GM23248 (cell line): ENCODE measurements at regions not wholly inside any gene's neighbourhood (a gene's known extent, or its start where the extent isn't known, plus 50 kb on each side); places are given as distances from the start of the nearest gene placed in this dataset.

Source experiments
- DNase-seq: peaks from one replicate; pipeline ENCODE4 v3.0.0-alpha.2; 2015
- H2AFZ ChIP-seq: fragments of 200-600 bp; sonication (generic); 2 replicates; pipeline ENCODE4 v1.6.1; 2016; ENCODE audit warnings: antibody characterized with exemption
- H3F3A ChIP-seq: fragments of 200-600 bp; sonication (generic); 2 replicates; pipeline ENCODE4 v1.6.1; 2016; ENCODE audit warnings: mild to moderate bottlenecking, antibody characterized with exemption, mixed run types; ENCODE audit not compliant: insufficient read depth
- H3K27ac ChIP-seq: fragments of 200-600 bp; sonication (generic); 2 replicates; pipeline ENCODE4 v1.5.1; 2016; ENCODE audit warnings: mild to moderate bottlenecking
- H3K27me3 ChIP-seq: fragments of 200-600 bp; sonication (generic); replicated peaks from 2 replicates; pipeline ENCODE4 v1.6.1; 2016; ENCODE audit warnings: mild to moderate bottlenecking; ENCODE audit not compliant: insufficient read depth
- H3K36me3 ChIP-seq: fragments of 200-600 bp; sonication (generic); 2 replicates; pipeline ENCODE4 v1.6.1; 2016; ENCODE audit warnings: low read depth, mild to moderate bottlenecking
- H3K4me1 ChIP-seq: fragments of 200-600 bp; sonication (generic); 2 replicates; pipeline ENCODE4 v1.6.1; 2016; ENCODE audit warnings: mild to moderate bottlenecking; ENCODE audit not compliant: insufficient read depth
- H3K4me2 ChIP-seq: fragments of 200-600 bp; sonication (generic); one replicate; pipeline ENCODE4 v1.6.1; 2016; ENCODE audit warnings: mild to moderate bottlenecking; ENCODE audit not compliant: unreplicated experiment
- H3K4me3 ChIP-seq: fragments of 200-600 bp; sonication (generic); 2 replicates; pipeline ENCODE4 v1.5.1; 2016; ENCODE audit warnings: mild to moderate bottlenecking
- H3K79me2 ChIP-seq: fragments of 200-600 bp; sonication (generic); 2 replicates; pipeline ENCODE4 v1.6.1; 2016; ENCODE audit warnings: mild to moderate bottlenecking; ENCODE audit not compliant: insufficient read depth
- H3K9ac ChIP-seq: fragments of 200-600 bp; sonication (generic); 2 replicates; pipeline ENCODE4 v1.6.1; 2016; ENCODE audit warnings: mild to moderate bottlenecking
- H3K9me2 ChIP-seq: fragments of 200-600 bp; sonication (generic); 2 replicates; pipeline ENCODE4 v1.6.1; 2016; ENCODE audit warnings: mixed run types, mild to moderate bottlenecking, moderate library complexity; ENCODE audit not compliant: insufficient read depth
- H3K9me3 ChIP-seq: fragments of 200-600 bp; sonication (generic); one replicate; pipeline ENCODE4 v1.6.1; 2017; ENCODE audit warnings: low read depth
- H4K20me1 ChIP-seq: fragments of 200-600 bp; sonication (generic); 2 replicates; pipeline ENCODE4 v1.6.0; 2016; ENCODE audit not compliant: insufficient read depth
- EZH2 ChIP-seq: fragments of 200-600 bp; sonication (generic); IDR thresholded peaks from 2 replicates; pipeline ENCODE4 v1.6.1; 2018; ENCODE audit warnings: antibody characterized with exemption, mild to moderate bottlenecking; ENCODE audit not compliant: insufficient read depth, poor library complexity, severe bottlenecking
- EZH2phosphoT487 ChIP-seq: fragments of 200-600 bp; sonication (generic); IDR thresholded peaks from 2 replicates; pipeline ENCODE4 v1.6.1; 2018; ENCODE audit warnings: antibody characterized with exemption, moderate library complexity, mild to moderate bottlenecking, low read depth; ENCODE audit not compliant: insufficient read depth
- WGBS, 2 experiments: methylation state at CpG; one replicate each; pipeline ENCODE4 v1.1.6; 2015 to 2017; ENCODE audit warnings: low lambda C conversion rate in 2 of 2, low coverage in 1 of 2; ENCODE audit errors: missing lambda C conversion rate in 2 of 2; 5-methylcytosine and 5-hydroxymethylcytosine counted together
- in situ Hi-C: fragments of 300-500 bp; cut with MboI; formaldehyde crosslinking; loops from 2 replicates; pipeline ENCODE4 v1.15.0; 2020

DNA sequence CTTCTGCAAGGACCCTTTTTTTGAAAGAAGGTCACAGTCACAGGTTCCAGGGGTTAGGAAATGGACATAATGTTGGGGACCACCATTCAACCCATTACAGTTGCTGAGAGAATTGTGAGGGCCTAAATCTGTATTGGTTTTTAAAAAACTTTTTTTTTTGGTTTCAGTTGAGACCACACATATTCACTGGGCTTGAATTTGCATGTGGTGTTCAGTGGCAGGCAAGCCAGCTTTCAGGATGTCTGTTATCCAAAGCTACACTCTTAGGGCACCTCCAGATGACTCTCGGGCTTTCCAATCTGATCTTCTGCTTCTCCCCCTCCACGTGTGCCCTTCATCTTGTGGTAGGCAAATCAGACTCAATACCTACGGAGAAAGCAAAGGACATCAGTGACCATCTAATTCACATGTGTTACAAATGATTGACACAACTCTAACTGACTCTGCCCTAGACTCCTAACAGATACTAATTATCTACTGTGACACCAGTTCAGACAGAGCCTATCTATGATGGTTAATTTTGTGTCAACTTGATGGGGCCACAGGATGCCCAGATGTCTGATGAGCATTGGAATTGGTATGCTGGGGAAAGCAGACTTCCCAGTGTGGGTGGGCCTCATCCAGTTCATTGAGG, 93.3 kb upstream of the ELMO1 start:
- WGBS, 2 experiments: 5 to 19% methylated on average over 3 of the region's 3 CpGs
- H3K79me2 ChIP-seq: no peaks in the 10 kb centered on the region
- in situ Hi-C loops: no loop called here

DNA sequence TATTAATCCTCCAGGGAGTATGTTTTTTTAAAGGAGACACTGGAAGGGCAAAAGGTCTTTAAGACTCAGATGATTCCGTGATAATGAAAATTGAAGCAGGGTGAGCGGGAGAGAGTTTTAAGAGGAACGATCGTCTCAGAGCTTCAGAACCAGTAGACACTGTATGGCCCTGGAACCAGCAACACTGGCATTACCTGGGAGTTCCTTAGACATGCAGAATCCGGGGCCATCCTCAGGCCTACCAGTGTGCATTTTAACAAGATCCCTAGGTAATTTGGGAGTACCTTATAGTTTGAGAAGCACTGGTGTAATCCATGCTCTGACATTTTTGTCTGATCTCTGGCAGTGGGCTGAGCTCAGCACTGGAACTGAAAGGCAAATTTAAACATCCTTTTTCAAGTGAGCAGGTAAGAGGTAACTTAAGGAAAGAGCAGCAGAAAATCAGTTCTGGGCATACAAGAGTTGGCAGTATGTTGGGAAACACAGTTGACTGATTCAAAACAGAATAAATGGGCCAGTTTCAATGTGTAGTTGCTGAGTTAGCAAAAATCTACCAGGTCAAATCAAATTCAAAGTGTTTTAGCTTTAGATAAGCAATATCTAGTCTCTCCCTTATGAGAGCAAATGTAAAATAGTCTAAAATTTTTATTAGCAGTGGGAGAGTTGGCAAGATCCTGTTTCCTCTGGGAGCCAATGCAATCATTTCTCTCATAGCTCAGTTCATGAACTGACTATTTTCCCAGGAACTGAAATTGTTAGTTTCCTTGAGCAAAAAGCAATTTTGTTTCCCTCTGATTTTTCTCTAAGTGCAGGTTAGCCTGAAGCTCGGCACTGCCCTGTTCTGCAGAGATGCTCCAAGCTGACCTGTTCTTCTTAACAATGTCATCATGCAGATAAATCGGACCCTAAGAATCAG, 97.2 kb upstream of the ELMO1 start:
- Histone ChIP-seq H3F3A (no peaks in the 10 kb centered on the region), H3K79me2 (no peaks in the 10 kb centered on the region), H3K27ac (no peak overlapping the region), H3K27me3 (no peaks in the 10 kb centered on the region), H3K9ac (no peak overlapping the region), H3K4me1 (no peaks in the 10 kb centered on the region), H3K36me3 (no peaks in the 10 kb centered on the region), H2AFZ (no peak overlapping the region), H4K20me1 (no peaks in the 10 kb centered on the region), H3K9me2 (no peaks in the 10 kb centered on the region), H3K4me3 (no peak overlapping the region), H3K9me3 (no peaks in the 10 kb centered on the region), H3K4me2 (no peak overlapping the region)
- in situ Hi-C loops: no loop called here
- DNase-seq: no peak
- WGBS, 2 experiments: 32 to 40% methylated on average over 7 of the region's 7 CpGs
- no peak for TF ChIP-seq EZH2phosphoT487
- TF ChIP-seq EZH2: no peak

More for the DNA sequence above, 93.3 kb upstream of the ELMO1 start:
- no peak overlapping the region for H3K9ac ChIP-seq
- H3K9me3 ChIP-seq: no peaks in the 10 kb centered on the region
- no peak overlapping the region for H3K4me3 ChIP-seq
- H3K4me1 ChIP-seq: no peaks in the 10 kb centered on the region
- no peaks in the 10 kb centered on the region for H3K9me2 ChIP-seq
- H3K36me3 ChIP-seq: no peaks in the 10 kb centered on the region
- H3K27me3 ChIP-seq: no peaks in the 10 kb centered on the region
- H3K27ac ChIP-seq: no peak overlapping the region
- no peak overlapping the region for H3K4me2 ChIP-seq
- DNase-seq: no peak
- TF ChIP-seq EZH2: no peak
- TF ChIP-seq EZH2phosphoT487: no peak
- no peaks in the 10 kb centered on the region for H4K20me1 ChIP-seq
- H2AFZ ChIP-seq: no peak overlapping the region
- no peaks in the 10 kb centered on the region for H3F3A ChIP-seq

DNA sequence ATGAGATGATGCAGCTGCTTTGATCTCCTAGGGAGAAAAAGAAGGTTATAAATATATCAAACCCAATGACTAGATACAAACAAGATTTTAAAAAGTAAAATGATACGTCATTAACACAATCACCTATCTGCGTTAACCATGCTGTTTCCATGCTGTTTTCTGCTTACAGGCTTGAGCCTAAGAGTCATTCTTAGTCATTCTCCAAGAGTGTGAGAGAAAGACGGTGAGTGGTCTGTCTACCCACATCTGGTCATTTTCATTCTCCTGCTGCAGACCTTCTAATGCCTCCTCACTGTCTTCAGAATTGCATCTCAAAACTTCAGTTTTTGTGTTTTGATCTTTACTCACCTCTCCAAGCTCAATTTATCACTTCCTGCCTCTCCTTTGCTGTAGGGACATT, 98.0 kb upstream of the ELMO1 start:
- Histone ChIP-seq H3K27me3 (no peaks in the 10 kb centered on the region), H3K9me2 (no peaks in the 10 kb centered on the region)
- in situ Hi-C loops: no loop called here

DNA sequence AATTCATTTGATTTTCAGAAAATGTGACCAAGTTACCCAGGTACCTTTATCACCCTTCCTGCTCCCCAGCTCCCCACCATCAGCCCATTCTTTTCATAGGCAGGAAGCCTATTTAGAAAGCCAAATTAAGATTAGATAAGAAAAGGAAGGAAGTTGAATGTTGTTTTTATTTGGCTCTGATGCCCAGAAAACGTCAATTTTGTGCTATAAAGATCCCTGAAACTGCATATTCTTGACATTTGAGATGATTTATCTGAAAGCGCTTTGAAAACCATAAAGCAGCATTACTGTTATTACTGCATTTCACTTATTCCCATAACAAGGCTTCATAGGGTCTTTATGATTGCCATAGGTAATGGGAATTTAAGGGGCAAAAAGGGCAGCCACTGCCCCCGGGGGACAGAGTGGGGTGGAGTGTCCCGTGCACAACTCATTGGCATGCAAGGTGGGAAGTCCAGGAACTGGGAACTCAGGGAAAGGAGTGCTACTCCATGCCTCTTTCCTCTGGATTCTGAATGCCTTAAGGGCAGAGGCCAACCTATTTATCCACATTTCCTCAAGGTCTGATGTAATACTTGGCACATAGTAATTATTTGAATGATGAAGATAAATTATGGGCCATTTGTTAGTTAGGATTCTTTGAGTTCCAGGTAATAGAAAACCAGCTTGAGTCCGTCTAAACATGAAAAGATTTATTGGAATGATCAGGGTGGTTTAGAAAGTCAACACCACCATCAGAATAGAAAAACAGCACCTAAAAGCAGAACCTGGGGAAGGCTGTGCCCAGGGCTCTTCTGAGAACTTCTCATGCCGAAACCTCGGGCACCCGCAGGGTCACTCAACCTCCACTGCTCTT, 100.6 kb upstream of the ELMO1 start:
- Histone ChIP-seq H3K4me2 (no peak overlapping the region), H3K4me3 (no peak overlapping the region), H3K27ac (no peak overlapping the region), H3K36me3 (no peaks in the 10 kb centered on the region), H3F3A (no peaks in the 10 kb centered on the region), H3K9me2 (no peaks in the 10 kb centered on the region), H3K9ac (no peak overlapping the region), H3K4me1 (no peaks in the 10 kb centered on the region), H4K20me1 (no peaks in the 10 kb centered on the region), H3K79me2 (no peaks in the 10 kb centered on the region), H3K9me3 (no peaks in the 10 kb centered on the region), H2AFZ (no peak overlapping the region), H3K27me3 (no peaks in the 10 kb centered on the region)
- in situ Hi-C loops: no loop called here
- no peak for DNase-seq
- whole genome bisulfite sequencing, 2 experiments: 41 to 47% methylated on average over 8 of the region's 8 CpGs
- TF ChIP-seq EZH2 (no peak), EZH2phosphoT487 (no peak)

More for the DNA sequence above, 98.0 kb upstream of the ELMO1 start:
- Histone ChIP-seq H3K9me3 (no peaks in the 10 kb centered on the region), H3K9ac (no peak overlapping the region), H2AFZ (no peak overlapping the region), H3K4me2 (no peak overlapping the region), H3K36me3 (no peaks in the 10 kb centered on the region), H3F3A (no peaks in the 10 kb centered on the region), H3K27ac (no peak overlapping the region), H3K4me1 (no peaks in the 10 kb centered on the region), H4K20me1 (no peaks in the 10 kb centered on the region), H3K79me2 (no peaks in the 10 kb centered on the region), H3K4me3 (no peak overlapping the region)
- 40 to 51% methylated on average over 3 of the region's 3 CpGs for WGBS, 2 experiments
- TF ChIP-seq EZH2: no peak
- TF ChIP-seq EZH2phosphoT487: no peak
- DNase-seq: no peak
